IMR-90 (cell line): ENCODE measurements at regions not wholly inside any gene's neighbourhood (a gene's known extent, or its start where the extent isn't known, plus 50 kb on each side); places are given as distances from the start of the nearest gene placed in this dataset.

Source experiments
- BHLHE40 ChIP-seq: fragments of 150-350 bp; IDR thresholded peaks from 2 replicates; pipeline ENCODE4 v1.6.1; 2016; ENCODE audit warnings: mild to moderate bottlenecking, low read depth, low read length
- CTCF ChIP-seq: conservative IDR thresholded peaks from 2 replicates; pipeline ENCODE4 v1.5.1; 2012; ENCODE audit warnings: mild to moderate bottlenecking, low read depth, low read length, improper control_type of control experiment
- POLR2A ChIP-seq: IDR thresholded peaks from 2 replicates; pipeline ENCODE4 v1.6.1; 2012; ENCODE audit warnings: mild to moderate bottlenecking, low read depth, low read length
- RFX5 ChIP-seq: IDR thresholded peaks from 2 replicates; pipeline ENCODE4 v1.8.0; 2012; ENCODE audit warnings: low read depth, mild to moderate bottlenecking, low read length, moderate library complexity
- USF2 ChIP-seq: fragments of 150-350 bp; IDR thresholded peaks from 2 replicates; pipeline ENCODE4 v1.6.1; 2017; ENCODE audit warnings: mild to moderate bottlenecking, antibody characterized with exemption, low read length, low read depth

GRCh38 chr12:127334365-127334764, 932.6 kb upstream of the TMEM132C start:
- TF ChIP-seq POLR2A (no peak), CTCF (no peak), RFX5 (no peak), BHLHE40 (no peak), USF2 (no peak)
